Ectodermal cell (in vitro differentiated cells): ENCODE measurements at regions not wholly inside any gene's neighbourhood (a gene's known extent, or its start where the extent isn't known, plus 50 kb on each side); places are given as distances from the start of the nearest gene placed in this dataset.

Source experiments
- H3K27ac ChIP-seq: 2 replicates; pipeline ENCODE4 v1.7.0; 2013; ENCODE audit warnings: mild to moderate bottlenecking, low read depth, low read length; ENCODE audit not compliant: insufficient read depth, poor library complexity, severe bottlenecking
- H3K27me3 ChIP-seq: 2 replicates; pipeline ENCODE4 v1.7.0; 2013; ENCODE audit warnings: mild to moderate bottlenecking, low read length; ENCODE audit not compliant: insufficient read depth, control insufficient read depth, poor library complexity, severe bottlenecking
- H3K36me3 ChIP-seq: one replicate; pipeline ENCODE4 v1.7.0; 2013; ENCODE audit warnings: low read length; ENCODE audit not compliant: control insufficient read depth, insufficient read depth
- H3K4me1 ChIP-seq: one replicate; pipeline ENCODE4 v1.7.0; 2013; ENCODE audit warnings: low read length; ENCODE audit not compliant: control insufficient read depth, insufficient read depth
- H3K4me3 ChIP-seq: 2 replicates; pipeline ENCODE4 v1.7.0; 2013; ENCODE audit warnings: low read depth, low read length, control low read depth; ENCODE audit not compliant: insufficient read depth
- H3K9me3 ChIP-seq: 2 replicates; pipeline ENCODE4 v1.7.0; 2013; ENCODE audit warnings: mild to moderate bottlenecking, low read length, moderate library complexity; ENCODE audit not compliant: control insufficient read depth
- WGBS, 2 experiments: methylation state at CpG; one replicate each; pipeline ENCODE4 v1.1.7; 2013; ENCODE audit warnings: missing lambda C conversion rate in 2 of 2; 5-methylcytosine and 5-hydroxymethylcytosine counted together

DNA sequence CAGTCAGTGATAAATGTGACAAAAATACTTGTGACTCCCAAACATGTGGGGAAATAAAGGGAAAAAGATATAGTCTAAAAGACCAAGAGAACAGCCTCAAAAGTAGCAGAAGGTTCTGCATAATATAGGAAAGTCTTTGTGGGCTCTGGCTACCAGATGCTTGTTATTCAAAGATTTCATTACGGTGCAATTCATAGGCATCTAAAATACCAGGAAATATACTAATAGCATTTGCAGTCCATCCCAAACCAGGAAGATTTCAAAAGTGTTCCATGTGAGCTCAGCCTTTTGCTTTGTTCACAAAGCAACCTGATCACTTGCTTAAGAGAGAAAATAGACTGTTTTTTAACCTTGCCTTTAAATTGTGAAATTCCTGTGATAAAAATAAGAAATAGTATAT lies 506.7 kb upstream of the MARCKS start:
- WGBS, 2 experiments, result 38 to 54% methylated on average over 1 of the region's 1 CpG
- H3K27ac ChIP-seq, result no peak overlapping the region
- no peaks in the 10 kb centered on the region for H3K4me1 ChIP-seq
- H3K27me3 ChIP-seq, result no peaks in the 10 kb centered on the region
- no peaks in the 10 kb centered on the region for H3K36me3 ChIP-seq
- no peak overlapping the region for H3K4me3 ChIP-seq
- H3K9me3 ChIP-seq, result no peaks in the 10 kb centered on the region

- no peaks in the 10 kb centered on the region for H3K4me1 ChIP-seq
- 92 to 95% methylated on average over 2 of the region's 4 CpGs for WGBS, 2 experiments
- H3K9me3 ChIP-seq, result no peaks in the 10 kb centered on the region
- H3K27ac ChIP-seq, result no peak overlapping the region
- H3K36me3 ChIP-seq, result no peaks in the 10 kb centered on the region
- no peak overlapping the region for H3K4me3 ChIP-seq
- no peaks in the 10 kb centered on the region for H3K27me3 ChIP-seq
These were observed 505.8 kb upstream of the MARCKS start for GRCh38 chr6:113351173-113351834.

DNA sequence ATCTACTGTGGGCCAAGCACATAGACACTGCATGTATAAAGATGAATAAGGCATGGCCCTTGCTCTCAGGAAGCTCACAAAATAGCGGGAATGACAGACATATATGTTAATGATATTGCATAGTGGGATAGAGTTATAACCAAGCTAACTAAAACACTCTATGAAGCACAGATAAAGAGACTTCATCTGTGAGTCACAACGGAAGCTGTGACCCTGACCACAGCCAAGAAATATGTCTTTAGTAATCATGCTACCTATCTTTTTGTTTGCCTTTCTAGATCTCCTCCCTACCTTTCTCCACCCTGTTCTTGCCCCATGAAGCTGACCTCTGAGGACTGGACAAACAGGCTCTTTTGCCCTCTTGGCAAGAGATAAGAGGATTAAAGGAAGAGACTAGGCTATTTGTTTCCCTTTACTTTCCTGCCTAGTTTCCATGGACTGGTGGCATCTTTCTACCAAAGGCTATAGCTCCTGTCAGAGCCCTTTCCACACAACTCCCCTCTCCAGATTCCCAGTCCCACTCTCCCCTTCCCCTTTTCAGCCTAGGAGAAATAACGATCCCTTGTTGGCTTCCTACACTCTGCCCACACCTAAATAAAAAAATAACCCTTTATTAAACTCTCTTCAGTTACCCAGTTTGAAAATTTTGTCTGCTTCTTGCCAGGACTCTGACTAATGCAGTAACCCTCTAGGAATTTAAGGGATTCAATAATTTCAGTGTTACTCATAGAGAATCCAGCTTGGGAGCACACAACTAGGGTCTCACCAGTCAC lies 504.9 kb upstream of the MARCKS start:
- Histone ChIP-seq H3K27ac (no peak overlapping the region), H3K4me3 (no peak overlapping the region), H3K27me3 (no peaks in the 10 kb centered on the region), H3K4me1 (no peaks in the 10 kb centered on the region), H3K9me3 (no peaks in the 10 kb centered on the region), H3K36me3 (no peaks in the 10 kb centered on the region)
- 90 to 94% methylated on average over 2 to 3 of the region's 3 CpGs for WGBS, 2 experiments

DNA sequence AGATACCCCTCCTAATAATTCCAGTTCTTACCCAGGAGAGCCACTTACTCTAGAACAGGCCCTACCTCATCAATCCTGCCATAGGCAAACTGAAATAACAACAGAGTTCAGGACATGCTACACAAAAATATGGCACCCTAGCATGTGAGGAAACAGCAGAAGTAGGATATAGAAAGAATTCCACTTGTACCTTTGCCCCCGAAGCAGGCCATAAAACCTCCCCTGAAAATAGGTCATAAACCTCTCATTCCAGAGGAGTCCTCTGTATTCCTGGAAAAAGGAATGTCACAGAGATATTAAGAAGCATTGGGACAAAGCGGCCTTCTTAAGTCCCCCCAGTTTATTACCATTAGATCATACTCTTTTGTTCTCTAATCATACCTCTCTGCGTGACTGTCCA lies 504.3 kb upstream of the MARCKS start:
- Histone ChIP-seq H3K27ac (no peak overlapping the region), H3K4me3 (no peak overlapping the region), H3K27me3 (no peaks in the 10 kb centered on the region), H3K36me3 (no peaks in the 10 kb centered on the region), H3K9me3 (no peaks in the 10 kb centered on the region), H3K4me1 (no peaks in the 10 kb centered on the region)
- WGBS, 2 experiments, result 76 to 80% methylated on average over 3 of the region's 3 CpGs

- no peak overlapping the region for H3K27ac ChIP-seq
- no peaks in the 10 kb centered on the region for H3K27me3 ChIP-seq
- no peaks in the 10 kb centered on the region for H3K36me3 ChIP-seq
- H3K4me1 ChIP-seq, result no peaks in the 10 kb centered on the region
- H3K4me3 ChIP-seq, result no peak overlapping the region
- 96 to 100% methylated on average over 1 to 2 of the region's 2 CpGs for WGBS, 2 experiments
- no peaks in the 10 kb centered on the region for H3K9me3 ChIP-seq
These were observed 503.8 kb upstream of the MARCKS start for GRCh38 chr6:113353392-113353791.

- H3K36me3 ChIP-seq, result no peaks in the 10 kb centered on the region
- no peaks in the 10 kb centered on the region for H3K4me1 ChIP-seq
- WGBS, 2 experiments, result 94% methylated on average over 6 of the region's 6 CpGs
- H3K27me3 ChIP-seq, result no peaks in the 10 kb centered on the region
- H3K9me3 ChIP-seq, result no peaks in the 10 kb centered on the region
- H3K27ac ChIP-seq, result no peak overlapping the region
- no peak overlapping the region for H3K4me3 ChIP-seq
These were observed 502.8 kb upstream of the MARCKS start for GRCh38 chr6:113354204-113354895.

DNA sequence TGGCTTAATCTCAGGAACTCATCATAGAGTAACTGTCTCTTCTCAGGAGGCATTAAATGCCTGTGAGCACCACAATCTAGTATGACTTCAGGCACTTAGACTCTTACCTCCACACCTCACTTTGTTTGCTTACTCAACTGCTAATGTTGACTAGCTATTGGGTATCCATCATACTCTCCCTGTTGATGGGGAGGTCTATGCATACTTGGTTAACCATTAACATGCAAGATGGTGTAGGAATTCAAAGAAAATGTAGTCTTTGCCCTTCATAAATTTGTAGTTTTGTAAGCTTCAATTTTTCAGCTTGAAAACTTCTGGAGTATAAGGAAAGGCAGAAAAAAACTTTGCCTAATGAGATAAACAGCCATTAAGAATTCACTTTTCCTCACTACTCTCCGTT lies 501.0 kb upstream of the MARCKS start:
- WGBS, 2 experiments, result 96 to 98% methylated on average over 1 of the region's 1 CpG
- Histone ChIP-seq H3K27ac (no peak overlapping the region), H3K9me3 (no peaks in the 10 kb centered on the region), H3K27me3 (no peaks in the 10 kb centered on the region), H3K4me1 (no peaks in the 10 kb centered on the region), H3K4me3 (no peak overlapping the region), H3K36me3 (no peaks in the 10 kb centered on the region)

GRCh38 chr6:113357041-113357440 lies 500.1 kb upstream of the MARCKS start:
- Histone ChIP-seq H3K36me3 (no peaks in the 10 kb centered on the region), H3K4me1 (peaks cover under 1% of the 10 kb centered on the region), H3K27me3 (no peaks in the 10 kb centered on the region), H3K27ac (no peak overlapping the region), H3K9me3 (no peaks in the 10 kb centered on the region), H3K4me3 (no peak overlapping the region)
- WGBS, 2 experiments, result 92 to 97% methylated on average over 4 of the region's 4 CpGs

DNA sequence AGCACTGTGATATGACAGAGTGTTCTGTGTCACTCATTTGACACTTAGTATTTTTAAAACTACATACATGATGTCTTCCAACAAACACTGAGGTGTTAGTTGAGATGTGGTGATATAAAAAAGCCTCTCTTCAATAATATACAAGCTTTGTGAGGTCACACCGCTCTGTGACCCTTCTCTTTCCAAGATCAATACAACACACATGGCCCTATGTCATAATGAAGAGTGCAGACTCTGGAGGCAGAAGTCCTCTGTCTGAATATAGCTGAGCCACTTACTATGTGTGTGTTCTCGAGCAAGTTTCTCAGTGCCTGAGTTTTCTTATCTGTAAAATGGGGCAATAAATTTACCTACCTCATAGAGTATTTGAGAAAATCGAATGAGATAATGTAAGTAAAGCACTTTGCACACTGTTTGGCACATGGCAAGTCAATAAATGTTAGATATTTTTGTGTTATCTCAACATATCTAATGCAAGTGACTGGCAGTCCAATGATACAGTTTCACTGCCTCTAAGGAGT lies 499.0 kb upstream of the MARCKS start:
- WGBS, 2 experiments, result 90 to 93% methylated on average over 3 of the region's 3 CpGs
- Histone ChIP-seq H3K27me3 (no peaks in the 10 kb centered on the region), H3K4me3 (no peak overlapping the region), H3K4me1 (peaks cover 7% of the 10 kb centered on the region), H3K27ac (no peak overlapping the region), H3K36me3 (no peaks in the 10 kb centered on the region), H3K9me3 (no peaks in the 10 kb centered on the region)
